Medulla oblongata (tissue), 1 donor: ENCODE measurements at regions not wholly inside any gene's neighbourhood (a gene's known extent, or its start where the extent isn't known, plus 50 kb on each side); places are given as distances from the start of the nearest gene placed in this dataset.
"Not testable (repeated sequence)": the region's sequence is repeated elsewhere in the genome, so short reads cannot be mapped to it uniquely, and the experiment has no call there.

Experiments used
- DNase-seq: peaks from one replicate; pipeline ENCODE4 v3.0.0-alpha.2; 2015; ENCODE audit errors: extremely low spot score

GRCh38 chr5:159642379-159642778 is 273.9 kb upstream of the ADRA1B start:
- no peak for DNase-seq

GRCh38 chr5:159644053-159644452 is 272.2 kb upstream of the ADRA1B start:
- DNase-seq: no peak

- DNase-seq: no peak
Observed at GRCh38 chr5:159645179-159645846, 271.0 kb upstream of the ADRA1B start.

GRCh38 chr5:159650803-159651202 is 265.5 kb upstream of the ADRA1B start:
- no peak for DNase-seq

GRCh38 chr5:159655757-159656409 is 260.4 kb upstream of the ADRA1B start:
- DNase-seq: no peak

- DNase-seq: no peak
Observed at GRCh38 chr5:159657298-159657697, 259.0 kb upstream of the ADRA1B start.

GRCh38 chr5:159657771-159658170 is 258.5 kb upstream of the ADRA1B start:
- no peak for DNase-seq

- no peak for DNase-seq
Observed at GRCh38 chr5:159658266-159658925, 257.9 kb upstream of the ADRA1B start.

GRCh38 chr5:159660401-159660800 is 255.9 kb upstream of the ADRA1B start:
- no peak for DNase-seq

GRCh38 chr5:159663986-159664385 is 252.3 kb upstream of the ADRA1B start:
- DNase-seq: no peak

- no peak for DNase-seq
Observed at GRCh38 chr5:159667286-159667685, 249.0 kb upstream of the ADRA1B start.

GRCh38 chr5:159668556-159668955 is 247.7 kb upstream of the ADRA1B start:
- DNase-seq: no peak

- no peak for DNase-seq
Observed at GRCh38 chr5:159669559-159669958, 246.7 kb upstream of the ADRA1B start.

- no peak for DNase-seq
Observed at GRCh38 chr5:159671886-159672285, 244.4 kb upstream of the ADRA1B start.

- DNase-seq: no peak
Observed at GRCh38 chr5:159673538-159673937, 242.7 kb upstream of the ADRA1B start.

GRCh38 chr5:159678657-159679392 is 237.5 kb upstream of the ADRA1B start:
- no peak for DNase-seq

- no peak for DNase-seq
Observed at GRCh38 chr5:159680095-159680494, 236.2 kb upstream of the ADRA1B start.

- DNase-seq: no peak
Observed at GRCh38 chr5:159681661-159682060, 234.6 kb upstream of the ADRA1B start.

- DNase-seq: no peak
Observed at GRCh38 chr5:159682623-159683022, 233.7 kb upstream of the ADRA1B start.

- not testable (repeated sequence) for DNase-seq
Observed at GRCh38 chr5:159687892-159688291, 228.4 kb upstream of the ADRA1B start.

GRCh38 chr5:159695741-159696294 is 220.5 kb upstream of the ADRA1B start:
- DNase-seq: no peak

GRCh38 chr5:159697530-159697929 is 218.8 kb upstream of the ADRA1B start:
- DNase-seq: no peak
